ENCODE measurements at regions not wholly inside any gene's neighbourhood (a gene's known extent, or its start where the extent isn't known, plus 50 kb on each side); places are given as distances from the start of the nearest gene placed in this dataset.

- no peak for TF ChIP-seq CTCF (IDR thresholded peaks at IDR 0.05; ENCODE audit: poor library complexity, severe bottlenecking)
- TF ChIP-seq SMC3 (conservative IDR thresholded peaks at IDR 0.05; ENCODE audit: poor library complexity): no peak
- TF ChIP-seq POLR2AphosphoS5 (IDR thresholded peaks at IDR 0.05): no peak
- no peak for TF ChIP-seq RAD21 (conservative IDR thresholded peaks at IDR 0.05)
- TF ChIP-seq TAF1 (IDR thresholded peaks at IDR 0.05; ENCODE audit: low read depth): no peak
Observed at GRCh38 chr20:11041396-11041795, 367.6 kb upstream of the JAG1 start.

Measured in neural cell (in vitro differentiated cells).